ENCODE measurements at regions not wholly inside any gene's neighbourhood (a gene's known extent, or its start where the extent isn't known, plus 50 kb on each side); places are given as distances from the start of the nearest gene placed in this dataset.

DNA sequence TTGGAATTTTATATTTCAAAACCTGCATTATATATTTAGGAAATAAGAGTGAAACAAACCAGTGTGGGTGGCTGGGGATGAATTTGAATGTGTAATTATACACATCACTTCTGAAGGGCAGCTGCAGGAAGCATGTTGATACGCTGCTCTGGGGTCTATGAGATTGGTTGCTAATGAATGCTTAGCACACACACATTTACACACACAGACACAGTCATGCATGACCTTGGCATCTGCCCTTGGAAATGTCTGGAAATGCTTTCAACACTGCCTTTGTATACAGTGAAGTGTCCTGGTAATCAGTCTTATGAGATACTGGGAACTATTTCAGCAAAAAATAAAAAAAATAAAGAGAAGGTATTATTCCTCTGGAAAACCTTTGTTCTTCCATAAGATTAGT, 83.4 kb downstream of the ELOVL4 start:
- no peak for TF ChIP-seq CHD2 (IDR thresholded peaks at IDR 0.05; ENCODE audit: low read length, partially characterized antibody)
- no peak for TF ChIP-seq GABPA (IDR thresholded peaks at IDR 0.05; ENCODE audit: low read depth)
- TF ChIP-seq, protein P1, sequence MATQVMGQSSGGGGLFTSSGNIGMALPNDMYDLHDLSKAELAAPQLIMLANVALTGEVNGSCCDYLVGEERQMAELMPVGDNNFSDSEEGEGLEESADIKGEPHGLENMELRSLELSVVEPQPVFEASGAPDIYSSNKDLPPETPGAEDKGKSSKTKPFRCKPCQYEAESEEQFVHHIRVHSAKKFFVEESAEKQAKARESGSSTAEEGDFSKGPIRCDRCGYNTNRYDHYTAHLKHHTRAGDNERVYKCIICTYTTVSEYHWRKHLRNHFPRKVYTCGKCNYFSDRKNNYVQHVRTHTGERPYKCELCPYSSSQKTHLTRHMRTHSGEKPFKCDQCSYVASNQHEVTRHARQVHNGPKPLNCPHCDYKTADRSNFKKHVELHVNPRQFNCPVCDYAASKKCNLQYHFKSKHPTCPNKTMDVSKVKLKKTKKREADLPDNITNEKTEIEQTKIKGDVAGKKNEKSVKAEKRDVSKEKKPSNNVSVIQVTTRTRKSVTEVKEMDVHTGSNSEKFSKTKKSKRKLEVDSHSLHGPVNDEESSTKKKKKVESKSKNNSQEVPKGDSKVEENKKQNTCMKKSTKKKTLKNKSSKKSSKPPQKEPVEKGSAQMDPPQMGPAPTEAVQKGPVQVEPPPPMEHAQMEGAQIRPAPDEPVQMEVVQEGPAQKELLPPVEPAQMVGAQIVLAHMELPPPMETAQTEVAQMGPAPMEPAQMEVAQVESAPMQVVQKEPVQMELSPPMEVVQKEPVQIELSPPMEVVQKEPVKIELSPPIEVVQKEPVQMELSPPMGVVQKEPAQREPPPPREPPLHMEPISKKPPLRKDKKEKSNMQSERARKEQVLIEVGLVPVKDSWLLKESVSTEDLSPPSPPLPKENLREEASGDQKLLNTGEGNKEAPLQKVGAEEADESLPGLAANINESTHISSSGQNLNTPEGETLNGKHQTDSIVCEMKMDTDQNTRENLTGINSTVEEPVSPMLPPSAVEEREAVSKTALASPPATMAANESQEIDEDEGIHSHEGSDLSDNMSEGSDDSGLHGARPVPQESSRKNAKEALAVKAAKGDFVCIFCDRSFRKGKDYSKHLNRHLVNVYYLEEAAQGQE (IDR thresholded peaks at IDR 0.05; ENCODE audit: low read depth, low read length), result no peak
- TF ChIP-seq, protein P2, sequence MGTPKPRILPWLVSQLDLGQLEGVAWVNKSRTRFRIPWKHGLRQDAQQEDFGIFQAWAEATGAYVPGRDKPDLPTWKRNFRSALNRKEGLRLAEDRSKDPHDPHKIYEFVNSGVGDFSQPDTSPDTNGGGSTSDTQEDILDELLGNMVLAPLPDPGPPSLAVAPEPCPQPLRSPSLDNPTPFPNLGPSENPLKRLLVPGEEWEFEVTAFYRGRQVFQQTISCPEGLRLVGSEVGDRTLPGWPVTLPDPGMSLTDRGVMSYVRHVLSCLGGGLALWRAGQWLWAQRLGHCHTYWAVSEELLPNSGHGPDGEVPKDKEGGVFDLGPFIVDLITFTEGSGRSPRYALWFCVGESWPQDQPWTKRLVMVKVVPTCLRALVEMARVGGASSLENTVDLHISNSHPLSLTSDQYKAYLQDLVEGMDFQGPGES (IDR thresholded peaks at IDR 0.05; ENCODE audit: low read depth, low read length), result no peak
- no peak for TF ChIP-seq JUND (IDR thresholded peaks at IDR 0.05)
- Histone ChIP-seq H3F3A (replicated peaks; ENCODE audit: insufficient read depth) (no peaks in the 10 kb centered on the region), H4K20me1 (ENCODE audit: insufficient read depth) (no peaks in the 10 kb centered on the region), H3K9me2 (no peaks in the 10 kb centered on the region), H3K9ac (no peak overlapping the region), H3K4me2 (no peak overlapping the region), H3K27me3 (ENCODE audit: insufficient read depth) (no peaks in the 10 kb centered on the region), H3K79me2 (ENCODE audit: insufficient read depth) (no peaks in the 10 kb centered on the region), H3K36me3 (replicated peaks in 1 of 2; ENCODE audit: control insufficient read depth in 1 of 2, insufficient read depth in 2 of 2, low read length in 1 of 2) (no peaks in the 10 kb centered on the region), H3K9me3 (no peaks in the 10 kb centered on the region), H3K4me1 (ENCODE audit: control insufficient read depth in 1 of 2, insufficient read depth in 2 of 2, low read depth in 1 of 2, low read length in 1 of 2) (peaks cover 0 to 17% of the 10 kb centered on the region in 2 experiments; a peak in 2 of 4 replicates), H3K27ac (ENCODE audit: low read depth in 2 of 2, low read length in 1 of 2) (no peak overlapping the region), H3K4me3 (ENCODE audit: low read depth in 2 of 2, low read length in 1 of 2) (no peak overlapping the region), H2AFZ (ENCODE audit: low read depth) (no peak overlapping the region)
- no peak for DNase-seq
- CTCF ChIA-PET, result interaction anchor here (0.9 to 1.6 kb wide), 4 partner anchors 50 to 86 kb away, joined by 3 to 5 read pairs (median 4); no protein-coding TSS in a partner anchor
- POLR2A ChIA-PET, result no interaction called here
- 81% methylated on average over 1 of the region's 1 CpG for WGBS (ENCODE audit: low lambda C conversion rate)

DNA sequence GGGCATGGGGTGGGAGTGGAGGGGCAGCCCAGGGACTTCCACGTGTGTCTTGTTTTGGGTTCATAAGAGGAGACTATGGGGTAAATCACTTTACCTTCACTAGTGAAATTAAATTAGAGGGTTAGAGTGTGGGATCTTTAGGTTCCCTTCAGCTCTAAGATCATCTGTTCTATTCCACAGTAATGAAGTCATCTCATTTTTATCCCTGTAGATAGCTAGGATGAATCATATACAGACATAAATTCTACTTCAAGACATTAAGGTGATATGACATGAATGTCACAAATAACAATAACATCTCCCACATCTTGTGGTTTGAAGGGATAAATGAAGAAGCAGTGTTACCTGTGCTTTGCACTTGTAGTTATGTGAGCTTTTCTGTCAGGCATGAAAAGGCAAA, 83.8 kb downstream of the ELOVL4 start:
- no peak for DNase-seq
- Histone ChIP-seq H3K79me2 (ENCODE audit: insufficient read depth) (no peaks in the 10 kb centered on the region), H3K4me1 (ENCODE audit: control insufficient read depth in 1 of 2, insufficient read depth in 2 of 2, low read depth in 1 of 2, low read length in 1 of 2) (peaks cover 0 to 17% of the 10 kb centered on the region in 2 experiments; a peak in 2 of 4 replicates), H3K4me3 (ENCODE audit: low read depth in 2 of 2, low read length in 1 of 2) (no peak overlapping the region), H3K27ac (ENCODE audit: low read depth in 2 of 2, low read length in 1 of 2) (no peak overlapping the region), H3K27me3 (ENCODE audit: insufficient read depth) (no peaks in the 10 kb centered on the region), H3K9me3 (no peaks in the 10 kb centered on the region), H2AFZ (ENCODE audit: low read depth) (no peak overlapping the region), H3F3A (replicated peaks; ENCODE audit: insufficient read depth) (no peaks in the 10 kb centered on the region), H4K20me1 (ENCODE audit: insufficient read depth) (no peaks in the 10 kb centered on the region), H3K9ac (no peak overlapping the region), H3K4me2 (no peak overlapping the region), H3K9me2 (no peaks in the 10 kb centered on the region), H3K36me3 (replicated peaks in 1 of 2; ENCODE audit: control insufficient read depth in 1 of 2, insufficient read depth in 2 of 2, low read length in 1 of 2) (no peaks in the 10 kb centered on the region)
- CTCF ChIA-PET, result interaction anchor here (0.9 to 1.6 kb wide), 6 partner anchors 11 to 292 kb away, joined by 3 to 5 read pairs (median 4); no protein-coding TSS in a partner anchor
- TF ChIP-seq CHD2 (IDR thresholded peaks at IDR 0.05; ENCODE audit: low read length, partially characterized antibody), result no peak
- TF ChIP-seq YY1 (IDR thresholded peaks at IDR 0.05; ENCODE audit: low read depth), result no peak
- no peak for TF ChIP-seq MEF2A (IDR thresholded peaks at IDR 0.05; ENCODE audit: borderline replicate concordance, low read depth)
- TF ChIP-seq TEAD4 (IDR thresholded peaks at IDR 0.05; ENCODE audit: borderline replicate concordance, insufficient read depth), result no peak
- TF ChIP-seq NRF1 (IDR thresholded peaks at IDR 0.05; ENCODE audit: low read depth, low read length), result no peak
- TF ChIP-seq GABPA (IDR thresholded peaks at IDR 0.05; ENCODE audit: low read depth), result no peak
- no peak for TF ChIP-seq RXRA (IDR thresholded peaks at IDR 0.05; ENCODE audit: borderline replicate concordance, low read depth)
- TF ChIP-seq, protein P3, sequence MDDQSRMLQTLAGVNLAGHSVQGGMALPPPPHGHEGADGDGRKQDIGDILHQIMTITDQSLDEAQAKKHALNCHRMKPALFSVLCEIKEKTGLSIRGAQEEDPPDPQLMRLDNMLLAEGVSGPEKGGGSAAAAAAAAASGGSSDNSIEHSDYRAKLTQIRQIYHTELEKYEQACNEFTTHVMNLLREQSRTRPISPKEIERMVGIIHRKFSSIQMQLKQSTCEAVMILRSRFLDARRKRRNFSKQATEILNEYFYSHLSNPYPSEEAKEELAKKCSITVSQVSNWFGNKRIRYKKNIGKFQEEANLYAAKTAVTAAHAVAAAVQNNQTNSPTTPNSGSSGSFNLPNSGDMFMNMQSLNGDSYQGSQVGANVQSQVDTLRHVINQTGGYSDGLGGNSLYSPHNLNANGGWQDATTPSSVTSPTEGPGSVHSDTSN (IDR thresholded peaks at IDR 0.05), result no peak
- WGBS (ENCODE audit: low lambda C conversion rate), result 50% methylated on average over 1 of the region's 1 CpG
- POLR2A ChIA-PET, result no interaction called here

Data from SK-N-SH (cell line).